ENCODE measurements at regions not wholly inside any gene's neighbourhood (a gene's known extent, or its start where the extent isn't known, plus 50 kb on each side); places are given as distances from the start of the nearest gene placed in this dataset.

GRCh38 chr15:95149036-95149435 is 917.7 kb downstream of the MCTP2 start:
- TF ChIP-seq CTCF (IDR thresholded peaks at IDR 0.05; ENCODE audit: low read length) = no peak
- no peak for TF ChIP-seq EZH2 (optimal IDR thresholded peaks at IDR 0.05; ENCODE audit: low read depth, low read length)
- no peak for TF ChIP-seq EZH2phosphoT487 (IDR thresholded peaks at IDR 0.05; ENCODE audit: low read length)

Measured in MM.1S (cell line).